Smooth muscle cell of the brain vasculature (primary cell): ENCODE measurements at regions not wholly inside any gene's neighbourhood (a gene's known extent, or its start where the extent isn't known, plus 50 kb on each side); places are given as distances from the start of the nearest gene placed in this dataset.

Experiments used
- DNase-seq: peaks from one replicate; pipeline ENCODE4 v3.0.0-alpha.2; 2012; ENCODE audit warnings: low read depth, low spot score

- DNase-seq: no peak
Measured at GRCh38 chr2:16138811-16139662, 198.7 kb downstream of the MYCN start.

DNA sequence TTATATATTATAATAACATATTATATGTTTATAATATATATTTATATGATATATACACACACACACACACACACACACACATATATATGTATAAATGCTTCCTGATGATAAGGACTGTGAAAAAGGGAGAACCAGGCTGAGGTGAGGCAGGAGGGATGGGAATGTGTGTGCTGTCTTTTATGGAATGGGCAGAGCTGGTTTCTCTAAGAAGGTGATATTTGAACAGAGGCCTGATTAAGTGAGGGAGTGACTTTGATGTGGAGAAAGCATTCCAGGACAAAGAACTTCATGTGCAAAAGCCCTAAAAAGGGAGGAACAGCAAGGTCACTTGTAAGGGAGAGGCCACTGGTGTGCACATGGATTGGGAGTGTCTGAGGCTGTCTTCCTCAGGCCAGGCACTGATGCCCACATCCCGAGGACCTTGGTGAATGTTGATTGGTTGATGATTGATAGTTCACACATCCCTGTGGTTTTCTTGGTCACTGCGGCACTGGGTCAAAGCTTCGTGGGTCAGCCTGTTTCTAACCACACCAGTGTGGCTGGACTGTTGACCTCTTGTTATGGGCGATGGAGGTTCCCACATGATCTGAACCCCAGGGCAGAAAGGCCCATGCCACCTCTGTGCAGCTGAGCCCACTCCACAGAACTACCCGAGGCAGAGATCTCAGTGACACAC lies 196.9 kb downstream of the MYCN start:
- DNase-seq: no peak

DNA sequence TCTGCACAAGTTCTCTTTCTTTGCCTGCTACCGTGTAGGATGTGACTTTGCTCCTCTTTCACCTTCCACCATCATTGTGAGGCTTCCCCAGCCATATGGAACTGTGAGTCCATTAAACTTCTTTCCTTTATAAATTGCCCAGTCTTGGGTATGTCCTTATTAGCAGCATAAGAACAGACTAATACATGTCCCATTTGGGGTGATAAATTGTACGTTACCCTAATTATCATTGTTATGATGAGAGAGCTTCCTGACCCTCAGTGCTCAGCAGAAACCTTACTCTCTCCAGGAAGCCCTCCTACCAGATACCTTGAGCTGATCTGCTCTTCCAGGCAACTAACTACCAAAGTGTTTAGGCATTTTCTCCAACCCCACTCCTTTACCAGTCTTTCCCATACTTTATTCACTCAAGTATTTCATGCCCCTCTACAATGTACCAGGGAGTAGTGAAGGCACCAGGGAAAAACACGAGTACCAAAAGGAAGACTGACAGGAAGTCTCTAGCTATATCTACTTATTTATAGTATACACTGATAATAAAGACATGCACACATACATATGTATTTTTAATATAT lies 196.2 kb downstream of the MYCN start:
- no peak for DNase-seq

DNA sequence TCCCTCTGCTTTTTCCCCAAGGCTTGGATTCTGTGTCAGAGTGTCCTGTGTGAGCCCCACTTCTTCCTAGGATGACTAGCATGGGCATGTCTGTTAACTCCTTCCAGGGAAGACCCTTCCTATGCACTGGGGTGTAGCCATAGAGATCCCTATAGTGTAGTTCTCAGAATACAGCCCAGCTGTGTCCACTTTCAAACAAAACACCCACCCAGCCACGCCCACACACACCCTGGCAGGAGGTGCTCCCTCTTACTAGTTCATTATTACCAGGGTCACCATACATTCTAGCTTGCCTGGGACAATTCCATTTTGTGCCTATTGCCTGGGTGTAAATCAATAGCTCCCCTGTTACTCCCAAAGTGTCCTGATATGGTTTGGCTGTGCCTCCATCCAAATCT lies 195.6 kb downstream of the MYCN start:
- no peak for DNase-seq

- DNase-seq: no peak
Measured at GRCh38 chr2:16135196-16135912, 195.0 kb downstream of the MYCN start.

GRCh38 chr2:16134436-16135165 lies 194.3 kb downstream of the MYCN start:
- DNase-seq: no peak

DNA sequence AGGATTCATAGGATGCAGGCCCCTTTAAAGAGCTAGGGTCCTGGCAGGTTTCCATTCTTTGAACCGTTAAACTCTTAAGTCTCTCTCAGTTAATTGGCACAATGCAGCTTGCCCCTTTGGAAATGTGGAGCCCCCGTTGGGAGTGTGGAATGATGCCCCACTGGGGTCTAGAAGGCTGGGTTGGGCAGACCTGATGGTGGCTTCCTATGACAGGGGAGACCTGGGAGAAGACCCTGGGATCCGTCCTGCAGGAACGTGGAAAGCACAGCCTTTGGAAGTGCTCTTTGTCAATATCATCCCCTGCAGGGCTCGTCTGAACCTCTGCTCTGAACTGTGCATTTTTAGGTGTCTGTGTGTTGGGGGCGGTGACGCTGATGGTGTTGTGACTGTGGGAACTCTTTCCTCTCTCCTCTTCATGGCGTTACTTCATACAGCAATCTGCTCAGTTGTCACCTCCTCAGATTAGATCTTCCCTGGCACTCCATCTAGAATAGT lies 190.6 kb downstream of the MYCN start:
- DNase-seq: no peak

DNA sequence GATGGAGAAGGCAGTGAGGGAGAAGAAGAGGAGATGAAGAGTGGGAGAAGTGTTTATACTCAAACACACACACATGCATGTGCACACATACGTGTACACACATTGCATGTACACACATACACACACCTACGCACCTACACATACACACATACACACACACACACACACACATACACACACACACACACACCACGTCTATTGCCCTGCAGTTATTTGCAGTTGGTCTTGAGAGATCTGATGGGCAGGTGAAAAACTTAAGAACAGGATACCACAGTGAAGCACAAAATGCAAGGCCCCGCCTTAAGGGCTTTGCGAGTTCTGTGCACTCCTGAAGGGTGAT lies 190.2 kb downstream of the MYCN start:
- no peak for DNase-seq

DNA sequence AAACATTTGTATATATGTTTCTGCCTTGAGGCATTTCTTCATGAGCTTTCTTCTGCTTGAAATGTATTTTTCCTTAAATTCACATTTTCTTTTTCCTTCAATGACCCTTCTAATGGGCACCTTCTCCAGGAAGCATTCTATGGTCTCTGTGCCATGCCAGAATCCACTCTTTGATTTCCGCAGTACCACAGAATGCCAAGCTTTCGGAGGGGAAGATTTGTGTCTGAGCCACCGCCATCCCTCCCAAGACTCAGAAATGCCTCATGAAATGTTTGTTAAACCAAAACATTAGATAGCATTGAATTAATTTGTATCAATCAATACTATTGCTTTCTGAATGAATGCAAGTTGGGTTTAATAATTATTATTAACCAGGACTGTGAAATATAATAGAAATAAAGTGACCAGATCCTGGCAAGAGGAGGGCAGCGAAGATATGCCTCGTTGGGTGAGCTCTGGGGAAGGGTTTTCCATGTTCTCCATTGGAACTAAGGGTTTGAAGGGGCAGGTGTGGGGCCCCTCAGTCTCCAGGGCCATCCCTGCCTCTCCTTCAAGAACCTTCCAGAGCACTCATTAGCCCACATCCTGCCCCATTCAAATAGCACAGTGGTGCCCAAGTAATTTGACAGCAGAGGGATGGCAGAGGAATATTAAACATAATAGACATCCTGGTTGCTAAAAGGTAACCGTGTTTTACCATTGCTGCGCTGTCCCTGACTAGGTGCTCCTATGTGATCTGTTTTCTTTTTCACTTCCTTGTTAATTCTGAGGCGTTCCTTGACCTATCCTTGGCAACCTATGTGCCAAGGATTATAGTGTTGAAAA lies 189.6 kb downstream of the MYCN start:
- DNase-seq: no peak

DNA sequence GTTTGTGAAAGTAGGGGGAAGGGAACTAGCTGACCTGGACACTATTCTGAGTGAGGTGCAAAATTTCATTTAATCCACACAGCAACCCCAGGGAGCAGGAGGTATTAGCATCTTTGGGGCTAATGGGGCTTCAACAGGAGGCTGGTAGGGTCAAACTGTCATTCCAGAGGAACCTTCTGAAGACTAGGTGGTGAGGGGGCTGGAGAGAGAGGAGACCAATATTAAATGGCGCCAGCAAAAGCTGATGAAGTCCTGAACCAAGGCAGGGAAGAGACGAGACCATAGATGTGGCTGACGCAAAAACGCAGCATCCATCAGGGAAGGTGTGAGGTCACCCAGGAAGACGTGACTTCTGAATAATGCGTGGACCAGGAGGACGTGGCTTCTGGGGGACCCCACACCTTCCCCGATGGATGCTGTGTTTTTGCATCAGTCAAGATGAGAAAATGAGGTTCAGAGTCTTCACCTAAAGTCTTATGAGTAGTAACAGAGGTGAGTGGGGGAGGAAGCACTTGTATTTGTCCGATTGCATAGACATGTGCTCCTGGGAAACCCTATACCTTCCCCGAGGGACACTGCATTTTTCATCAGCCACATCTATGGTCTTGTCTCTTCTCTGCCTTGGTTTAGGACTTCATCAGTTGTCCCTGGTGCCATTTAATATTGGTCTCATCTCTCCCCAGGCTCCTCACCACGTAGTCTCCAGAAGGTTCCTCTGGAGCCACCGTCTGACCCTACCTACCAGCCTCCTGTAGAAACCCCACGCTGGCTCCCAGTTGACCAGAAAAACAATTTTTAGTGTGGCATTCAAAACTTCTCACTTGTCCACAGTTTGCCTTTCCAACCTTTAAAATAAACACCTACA lies 188.6 kb downstream of the MYCN start:
- no peak for DNase-seq

GRCh38 chr2:16127958-16128357 lies 187.6 kb downstream of the MYCN start:
- DNase-seq: no peak

- no peak for DNase-seq
Measured at GRCh38 chr2:16127276-16127940, 187.1 kb downstream of the MYCN start.

GRCh38 chr2:16126517-16127275 lies 186.3 kb downstream of the MYCN start:
- no peak for DNase-seq

DNA sequence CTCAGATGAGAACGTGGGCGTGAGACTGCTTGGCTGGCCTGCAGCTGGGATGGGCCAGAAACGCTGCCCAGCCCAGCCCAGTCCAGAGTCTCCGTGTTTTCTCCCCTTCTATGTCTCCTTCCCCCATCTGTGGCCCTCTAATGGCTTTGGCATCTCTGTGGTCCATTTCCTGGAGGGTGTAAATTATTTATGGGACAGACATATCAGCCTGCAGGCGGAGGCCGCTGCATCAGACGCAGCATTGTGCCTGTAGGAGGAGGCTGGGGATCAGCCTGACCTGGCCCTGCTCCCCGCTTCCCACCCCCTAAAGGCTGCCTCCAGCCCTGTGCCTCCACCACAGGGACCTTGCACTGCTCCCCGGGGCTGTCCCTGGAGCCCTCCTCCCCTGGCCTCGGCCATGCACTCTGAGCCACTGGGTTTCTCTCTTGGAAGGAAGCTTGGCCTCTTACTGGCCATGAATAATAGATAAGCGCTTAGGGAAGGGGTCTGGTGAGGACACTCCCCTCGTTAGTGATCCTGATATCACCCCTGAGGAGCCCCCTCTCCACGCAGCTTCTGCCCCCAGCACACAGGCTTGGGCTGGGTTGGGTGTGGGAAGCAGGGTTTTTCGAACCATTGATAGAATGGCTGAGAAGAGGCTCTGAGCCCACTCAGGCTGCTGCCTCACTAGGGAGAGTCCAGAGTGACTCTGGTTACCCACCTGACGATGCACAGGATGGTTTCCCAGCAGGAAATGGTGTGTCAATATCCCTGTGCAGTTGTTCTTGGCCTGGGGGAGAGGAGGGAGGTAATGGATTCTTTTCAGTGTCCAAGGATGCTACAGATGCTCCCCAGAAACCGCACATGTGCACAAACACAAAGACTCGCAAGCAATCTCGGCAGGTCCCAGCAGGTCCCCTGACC lies 185.5 kb downstream of the MYCN start:
- DNase-seq: no peak

DNA sequence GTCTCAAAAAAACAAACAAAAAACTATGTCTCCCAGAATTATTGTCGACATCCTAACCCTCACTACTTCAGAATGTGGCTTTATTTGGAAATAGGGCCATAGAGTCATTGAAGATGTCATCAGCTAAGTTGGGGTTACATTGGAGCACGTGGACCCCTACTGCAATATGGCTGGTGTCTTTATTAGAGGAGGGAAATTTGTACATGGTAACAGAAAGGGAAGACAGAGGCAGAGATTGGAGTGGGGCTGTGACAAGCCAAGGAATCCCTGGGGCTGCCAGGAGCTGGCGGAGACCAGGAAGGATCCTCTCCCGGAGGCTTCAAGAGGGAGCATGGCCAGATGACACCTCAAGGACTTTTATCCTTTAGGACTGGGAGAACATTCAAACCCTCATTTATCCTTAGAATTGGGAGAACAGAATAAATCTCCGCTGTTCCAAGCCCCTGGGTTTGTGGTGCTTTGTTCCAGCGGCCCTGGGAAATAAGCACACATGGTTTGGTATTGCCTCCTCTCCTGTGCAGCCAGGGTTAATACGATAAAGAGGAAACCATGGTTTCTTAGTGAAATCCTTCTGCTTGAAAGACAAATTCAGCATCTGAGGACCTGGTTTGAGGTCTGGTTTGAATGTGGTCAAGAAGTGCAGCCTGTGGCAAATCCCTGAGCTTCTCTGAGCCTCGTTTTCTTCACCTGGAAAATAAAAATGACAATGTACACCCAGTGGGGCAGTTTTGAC lies 184.7 kb downstream of the MYCN start:
- DNase-seq: no peak
